Endodermal cell (in vitro differentiated cells): ENCODE measurements at regions not wholly inside any gene's neighbourhood (a gene's known extent, or its start where the extent isn't known, plus 50 kb on each side); places are given as distances from the start of the nearest gene placed in this dataset.

Experiments used
- DNase-seq: peaks from one replicate; pipeline ENCODE4 v3.0.0-alpha.2; 2017
- H3K27ac ChIP-seq: 2 replicates; pipeline ENCODE4 v1.5.1; 2013; ENCODE audit warnings: mild to moderate bottlenecking, low read depth, low read length, moderate library complexity
- H3K27me3 ChIP-seq: 2 replicates; pipeline ENCODE4 v1.6.1; 2013; ENCODE audit warnings: mild to moderate bottlenecking, low read length, moderate library complexity; ENCODE audit not compliant: insufficient read depth, control insufficient read depth, poor library complexity, severe bottlenecking
- H3K36me3 ChIP-seq: 2 replicates; pipeline ENCODE4 v1.7.0; 2013; ENCODE audit warnings: mild to moderate bottlenecking, low read length, moderate library complexity; ENCODE audit not compliant: control insufficient read depth, insufficient read depth
- H3K4me1 ChIP-seq: one replicate; pipeline ENCODE4 v1.7.0; 2013; ENCODE audit warnings: low read length; ENCODE audit not compliant: control insufficient read depth, insufficient read depth
- H3K4me3 ChIP-seq: 2 replicates; pipeline ENCODE4 v1.5.1; 2013; ENCODE audit warnings: mild to moderate bottlenecking, low read length, moderate library complexity
- H3K9ac ChIP-seq: 2 replicates; pipeline ENCODE4 v1.6.1; 2013; ENCODE audit warnings: mild to moderate bottlenecking, low read length, moderate library complexity; ENCODE audit not compliant: poor library complexity, severe bottlenecking; ENCODE audit errors: extremely low read depth
- H3K9me3 ChIP-seq: 2 replicates; pipeline ENCODE4 v1.6.1; 2013; ENCODE audit warnings: mild to moderate bottlenecking, low read length, moderate library complexity; ENCODE audit not compliant: control insufficient read depth
- H3K27ac Mint-ChIP-seq: 2 replicates; pipeline ENCODE4 v1.8.0; 2020; ENCODE audit warnings: mixed read lengths
- H3K27me3 Mint-ChIP-seq: 2 replicates; pipeline ENCODE4 v1.8.0; 2021; ENCODE audit warnings: mild to moderate bottlenecking, mixed read lengths; ENCODE audit not compliant: insufficient read depth
- H3K36me3 Mint-ChIP-seq: 2 replicates; pipeline ENCODE4 v1.8.0; 2020; ENCODE audit warnings: low read depth, mixed read lengths
- H3K4me1 Mint-ChIP-seq: 2 replicates; pipeline ENCODE4 v1.8.0; 2020; ENCODE audit warnings: mixed read lengths
- H3K4me3 Mint-ChIP-seq: 2 replicates; pipeline ENCODE4 v1.8.0; 2020; ENCODE audit warnings: mild to moderate bottlenecking, moderate library complexity, mixed read lengths
- H3K9me3 Mint-ChIP-seq: 2 replicates; pipeline ENCODE4 v1.8.0; 2020; ENCODE audit warnings: mild to moderate bottlenecking, mixed read lengths
- WGBS, 2 experiments: methylation state at CpG; one replicate each; pipeline versions ENCODE4 v1.1.5 to v1.1.7; 2013; ENCODE audit warnings: missing lambda C conversion rate in 2 of 2, mixed read lengths in 1 of 2; ENCODE audit not compliant: insufficient coverage in 1 of 2, insufficient read length in 1 of 2; 5-methylcytosine and 5-hydroxymethylcytosine counted together
- TF ChIP-seq, protein P1 (sequence below): fragments of 200-600 bp; sonication (generic); conservative IDR thresholded peaks from 2 replicates; pipeline ENCODE4 v1.5.0; 2021; ENCODE audit warnings: antibody characterized with exemption, mild to moderate bottlenecking

DNA sequence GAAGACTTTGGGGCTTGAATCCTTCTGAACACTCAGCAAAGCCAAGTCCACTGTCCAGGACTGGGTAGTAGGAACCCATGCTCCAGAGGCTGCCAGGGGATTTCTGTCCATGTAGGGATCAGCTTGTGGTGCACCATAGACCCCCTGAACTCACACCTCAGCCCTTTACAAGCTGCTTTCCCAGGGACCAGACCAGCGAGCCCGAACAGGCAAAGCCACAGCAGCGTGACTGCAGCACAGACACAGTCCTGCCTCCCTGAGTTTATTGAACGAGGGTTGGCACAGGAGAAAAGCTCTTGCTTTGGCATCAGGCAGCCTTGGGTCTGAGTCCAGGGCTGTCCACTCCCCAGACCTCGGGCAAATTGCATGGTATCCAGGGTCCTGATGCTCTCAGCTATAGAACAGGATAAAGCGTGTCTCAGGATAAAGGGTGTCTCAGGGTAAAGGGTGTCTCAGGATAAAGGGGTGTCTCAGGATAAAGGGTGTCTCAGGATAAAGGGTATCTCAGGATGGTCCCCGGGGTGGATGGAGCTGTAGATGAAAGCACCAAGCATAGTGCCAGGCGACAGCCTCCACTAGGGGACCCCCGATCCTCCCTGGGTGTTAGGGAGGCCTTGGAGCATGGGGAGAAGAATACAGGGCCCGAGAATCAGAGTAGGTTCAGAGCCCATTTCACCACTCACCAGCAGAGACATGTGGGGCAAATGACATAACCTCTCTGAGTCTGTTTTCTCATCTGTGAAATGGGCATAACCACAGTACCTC, 648.8 kb downstream of the NPHP4 start:
- Mint-ChIP-seq H3K4me3 (no peak overlapping the region), H3K36me3 (no peaks in the 10 kb centered on the region), H3K9me3 (peaks cover 1% of the 10 kb centered on the region), H3K27ac (no peak overlapping the region), H3K27me3 (no peaks in the 10 kb centered on the region), H3K4me1 (peaks cover 5% of the 10 kb centered on the region)
- H3K9me3 ChIP-seq: no peaks in the 10 kb centered on the region
- H3K27ac ChIP-seq: no peak overlapping the region
- no peak overlapping the region for H3K4me3 ChIP-seq
- WGBS, 2 experiments: 88 to 89% methylated on average over 5 to 10 of the region's 10 CpGs
- no peak overlapping the region for H3K9ac ChIP-seq
- H3K4me1 ChIP-seq: no peaks in the 10 kb centered on the region
- no peaks in the 10 kb centered on the region for H3K36me3 ChIP-seq
- H3K27me3 ChIP-seq: no peaks in the 10 kb centered on the region
- TF ChIP-seq, protein P1, sequence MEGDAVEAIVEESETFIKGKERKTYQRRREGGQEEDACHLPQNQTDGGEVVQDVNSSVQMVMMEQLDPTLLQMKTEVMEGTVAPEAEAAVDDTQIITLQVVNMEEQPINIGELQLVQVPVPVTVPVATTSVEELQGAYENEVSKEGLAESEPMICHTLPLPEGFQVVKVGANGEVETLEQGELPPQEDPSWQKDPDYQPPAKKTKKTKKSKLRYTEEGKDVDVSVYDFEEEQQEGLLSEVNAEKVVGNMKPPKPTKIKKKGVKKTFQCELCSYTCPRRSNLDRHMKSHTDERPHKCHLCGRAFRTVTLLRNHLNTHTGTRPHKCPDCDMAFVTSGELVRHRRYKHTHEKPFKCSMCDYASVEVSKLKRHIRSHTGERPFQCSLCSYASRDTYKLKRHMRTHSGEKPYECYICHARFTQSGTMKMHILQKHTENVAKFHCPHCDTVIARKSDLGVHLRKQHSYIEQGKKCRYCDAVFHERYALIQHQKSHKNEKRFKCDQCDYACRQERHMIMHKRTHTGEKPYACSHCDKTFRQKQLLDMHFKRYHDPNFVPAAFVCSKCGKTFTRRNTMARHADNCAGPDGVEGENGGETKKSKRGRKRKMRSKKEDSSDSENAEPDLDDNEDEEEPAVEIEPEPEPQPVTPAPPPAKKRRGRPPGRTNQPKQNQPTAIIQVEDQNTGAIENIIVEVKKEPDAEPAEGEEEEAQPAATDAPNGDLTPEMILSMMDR: no peak
- DNase-seq: no peak

- 90 to 93% methylated on average over 6 to 11 of the region's 11 CpGs for WGBS, 2 experiments
- TF ChIP-seq, protein P1: no peak
- H3K36me3 Mint-ChIP-seq: no peaks in the 10 kb centered on the region
Measured at GRCh38 chr1:5342830-5343229, 649.4 kb downstream of the NPHP4 start.

GRCh38 chr1:5342172-5342571, 650.1 kb downstream of the NPHP4 start:
- no peak for DNase-seq
- H3K9ac ChIP-seq: no peak overlapping the region
- 94 to 95% methylated on average over 8 of the region's 8 CpGs for WGBS, 2 experiments
- TF ChIP-seq, protein P1: no peak
- no peak overlapping the region for H3K4me3 ChIP-seq
- H3K27ac ChIP-seq: no peak overlapping the region
- Mint-ChIP-seq H3K27me3 (no peaks in the 10 kb centered on the region), H3K27ac (no peak overlapping the region), H3K9me3 (peaks cover 1% of the 10 kb centered on the region), H3K4me3 (no peak overlapping the region), H3K4me1 (peaks cover 5% of the 10 kb centered on the region), H3K36me3 (no peaks in the 10 kb centered on the region)
- no peaks in the 10 kb centered on the region for H3K27me3 ChIP-seq
- no peaks in the 10 kb centered on the region for H3K9me3 ChIP-seq
- no peaks in the 10 kb centered on the region for H3K4me1 ChIP-seq
- no peaks in the 10 kb centered on the region for H3K36me3 ChIP-seq

More at GRCh38 chr1:5342830-5343229, 649.4 kb downstream of the NPHP4 start:
- H3K27me3 Mint-ChIP-seq: no peaks in the 10 kb centered on the region
- DNase-seq: no peak
- H3K4me3 Mint-ChIP-seq: no peak overlapping the region
- no peak overlapping the region for H3K9ac ChIP-seq
- H3K9me3 Mint-ChIP-seq: peaks cover 1% of the 10 kb centered on the region
- H3K4me1 ChIP-seq: no peaks in the 10 kb centered on the region
- H3K4me1 Mint-ChIP-seq: peaks cover 5% of the 10 kb centered on the region
- H3K4me3 ChIP-seq: no peak overlapping the region
- no peak overlapping the region for H3K27ac ChIP-seq
- H3K27me3 ChIP-seq: no peaks in the 10 kb centered on the region
- no peaks in the 10 kb centered on the region for H3K9me3 ChIP-seq
- no peak overlapping the region for H3K27ac Mint-ChIP-seq
- no peaks in the 10 kb centered on the region for H3K36me3 ChIP-seq
